Fibroblast of skin of left quadriceps (primary cell): ENCODE measurements at regions not wholly inside any gene's neighbourhood (a gene's known extent, or its start where the extent isn't known, plus 50 kb on each side); places are given as distances from the start of the nearest gene placed in this dataset.

Experiments
- DNase-seq, 2 experiments: peaks; one replicate each; pipeline ENCODE4 v3.0.0-alpha.2; 2013; ENCODE audit warnings: low read depth in 2 of 2

GRCh38 chr20:52493171-52493721, 301.7 kb upstream of the ZFP64 start:
- DNase-seq = peak; percentile 58 to 59

- peak; percentile 76 to 81 for DNase-seq
These were observed 299.3 kb upstream of the ZFP64 start for GRCh38 chr20:52490711-52491430.

GRCh38 chr20:52484438-52484837, 292.9 kb upstream of the ZFP64 start:
- peak; percentile 83 to 85 for DNase-seq

DNA sequence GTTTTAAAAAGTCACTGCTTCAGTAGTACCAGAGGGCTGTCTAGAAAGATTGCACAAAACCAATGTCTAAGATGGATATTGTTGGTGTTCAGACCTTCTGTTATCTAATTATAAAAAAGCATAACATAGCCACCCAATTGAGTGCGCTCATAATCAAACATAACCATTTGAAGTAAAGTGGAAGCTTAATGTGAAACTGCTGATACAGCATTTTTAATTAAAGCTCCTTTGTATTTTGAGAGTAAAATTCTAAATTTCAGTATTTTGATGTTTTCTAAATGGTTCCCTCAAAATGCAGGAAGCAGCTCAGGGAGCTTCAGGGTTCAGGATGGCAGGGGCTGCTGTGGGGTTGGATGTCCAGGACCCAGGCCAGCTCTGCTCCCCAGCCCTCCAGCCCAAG, 291.8 kb upstream of the ZFP64 start:
- no peak for DNase-seq

DNA sequence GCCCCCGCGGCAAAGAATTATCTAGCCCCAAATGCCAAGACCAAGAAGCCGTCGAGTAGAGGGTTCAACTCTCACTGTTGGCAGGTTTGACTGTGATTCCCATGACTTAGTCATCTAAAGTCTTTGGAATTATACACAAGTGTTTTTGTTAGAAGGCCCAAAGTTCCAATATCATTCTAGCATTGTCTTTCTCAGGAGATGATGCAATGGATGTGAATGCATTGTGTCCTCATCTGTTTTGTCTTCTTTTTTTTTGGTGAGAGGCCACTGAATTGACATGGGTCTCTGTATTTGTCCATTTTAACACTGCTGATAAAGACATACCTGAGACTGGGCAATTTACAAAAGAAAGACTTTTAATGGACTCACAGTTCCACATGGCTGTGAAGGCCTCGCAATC, 290.5 kb upstream of the ZFP64 start:
- DNase-seq = no peak

- peak; percentile 83 to 85 for DNase-seq
These were observed 289.9 kb upstream of the ZFP64 start for GRCh38 chr20:52481443-52481842.

GRCh38 chr20:52476074-52476750, 284.6 kb upstream of the ZFP64 start:
- no peak for DNase-seq

GRCh38 chr20:52473186-52473585, 281.6 kb upstream of the ZFP64 start:
- DNase-seq = no peak

GRCh38 chr20:52470561-52470960, 279.0 kb upstream of the ZFP64 start:
- DNase-seq = no peak

DNA sequence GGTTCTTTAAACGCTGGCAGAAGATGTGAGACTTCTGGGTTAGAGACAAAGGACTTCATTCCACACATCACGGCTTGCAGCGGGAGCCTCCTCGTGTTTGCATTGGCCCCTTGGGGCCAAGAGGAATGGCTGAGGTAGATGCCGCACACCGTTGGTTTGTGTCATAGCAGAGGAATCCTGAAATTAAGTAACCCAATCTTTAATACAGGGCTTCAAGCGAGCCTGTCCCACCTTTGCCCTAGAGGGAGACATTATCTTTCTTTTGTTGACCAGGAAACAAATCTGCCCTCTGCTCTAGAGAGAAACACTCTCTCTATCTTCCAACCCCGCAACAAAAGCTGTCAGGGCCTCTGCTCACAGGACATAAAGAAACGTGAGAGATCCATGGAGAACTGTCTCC, 277.5 kb upstream of the ZFP64 start:
- DNase-seq = no peak

- DNase-seq = no peak
These were observed 274.4 kb upstream of the ZFP64 start for GRCh38 chr20:52465991-52466390.

DNA sequence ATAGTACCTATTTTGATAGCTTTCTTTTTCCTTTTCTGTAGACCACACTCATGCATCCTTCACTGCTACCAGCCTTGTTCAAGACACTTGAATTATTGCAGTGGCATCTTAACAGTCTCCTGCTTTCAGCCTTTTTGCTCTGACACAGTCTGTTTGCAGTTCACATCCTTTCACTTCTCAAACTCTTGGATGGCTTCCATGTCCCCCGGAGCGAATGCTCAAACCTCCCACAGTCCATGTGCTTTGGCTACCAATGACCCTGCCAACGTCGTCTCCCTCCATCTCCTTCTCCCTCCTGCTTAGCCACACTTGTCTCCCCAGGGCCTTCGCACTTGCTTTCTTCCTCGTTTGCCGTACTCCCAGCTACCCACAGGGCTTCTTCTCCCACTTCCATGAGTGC, 270.0 kb upstream of the ZFP64 start:
- DNase-seq = no peak

- DNase-seq = no peak
These were observed 267.6 kb upstream of the ZFP64 start for GRCh38 chr20:52459150-52459549.

DNA sequence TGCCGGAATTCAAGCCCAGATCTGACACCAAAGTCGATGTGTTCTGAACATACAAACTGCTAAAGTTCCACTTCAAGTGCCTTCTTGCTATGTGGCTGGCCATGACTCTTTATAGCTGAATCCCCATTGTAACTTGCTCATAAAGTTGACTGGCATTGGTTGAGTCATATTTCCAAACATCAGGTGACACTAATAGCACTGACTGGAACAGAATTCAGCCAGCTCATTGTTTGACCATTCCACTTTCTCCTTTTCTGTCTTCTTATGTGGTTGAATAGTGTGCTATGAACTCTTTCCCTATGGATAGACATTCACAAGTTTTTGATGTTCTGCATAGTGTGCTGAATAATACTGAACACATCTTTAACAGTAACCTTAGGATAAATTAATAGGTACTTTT, 266.2 kb upstream of the ZFP64 start:
- DNase-seq = no peak

GRCh38 chr20:52454660-52455059, 263.1 kb upstream of the ZFP64 start:
- peak; percentile 86 to 89 for DNase-seq

DNA sequence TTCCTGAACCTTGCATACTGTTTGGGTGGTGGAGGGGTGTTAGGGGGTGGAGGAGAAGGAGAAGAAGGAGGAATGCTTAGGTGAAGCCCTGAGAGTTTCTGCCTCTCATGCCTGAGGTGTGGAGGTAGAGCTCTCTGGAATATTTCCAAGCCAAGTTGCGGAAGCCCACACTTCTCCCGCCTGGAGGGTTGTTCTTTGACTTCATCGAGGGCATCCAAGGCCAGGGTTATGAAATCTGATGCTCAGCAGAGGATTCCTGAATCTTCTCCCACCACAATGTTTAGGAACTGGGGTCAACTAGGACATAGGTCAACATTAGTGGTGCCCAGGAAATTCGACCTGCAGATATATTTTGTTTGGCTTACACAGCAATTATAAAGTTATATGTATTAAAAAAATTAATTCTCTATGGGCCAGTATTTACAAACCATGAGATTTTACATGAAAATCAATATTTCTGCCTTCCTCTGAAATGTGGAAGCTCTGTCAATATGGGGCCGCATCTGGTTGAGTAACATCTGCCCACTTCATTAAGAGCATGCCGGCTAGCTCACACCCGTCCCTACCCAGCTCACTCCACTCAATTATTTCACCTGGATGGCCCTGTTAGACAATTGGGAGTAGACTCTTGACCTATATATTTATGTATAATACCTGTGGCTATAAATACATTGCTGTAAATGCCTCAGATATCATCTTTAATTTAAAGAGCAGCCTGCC, 257.1 kb upstream of the ZFP64 start:
- no peak for DNase-seq

DNA sequence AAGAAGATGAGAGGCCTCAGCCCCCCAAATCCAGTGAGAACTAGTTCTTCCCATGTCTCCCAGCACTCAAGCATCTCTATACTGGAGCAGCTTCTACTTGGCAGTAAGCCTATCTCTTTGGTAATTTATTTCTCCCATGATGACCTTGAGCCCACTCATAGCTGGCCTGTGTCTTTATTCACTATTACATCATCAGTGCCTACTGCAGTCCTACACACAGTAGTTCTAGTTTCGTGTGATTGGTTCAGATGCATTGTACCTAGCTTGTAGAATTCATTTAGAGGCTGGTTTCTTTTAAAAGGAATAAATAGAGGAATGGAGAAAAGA, 255.6 kb upstream of the ZFP64 start:
- DNase-seq = no peak

DNA sequence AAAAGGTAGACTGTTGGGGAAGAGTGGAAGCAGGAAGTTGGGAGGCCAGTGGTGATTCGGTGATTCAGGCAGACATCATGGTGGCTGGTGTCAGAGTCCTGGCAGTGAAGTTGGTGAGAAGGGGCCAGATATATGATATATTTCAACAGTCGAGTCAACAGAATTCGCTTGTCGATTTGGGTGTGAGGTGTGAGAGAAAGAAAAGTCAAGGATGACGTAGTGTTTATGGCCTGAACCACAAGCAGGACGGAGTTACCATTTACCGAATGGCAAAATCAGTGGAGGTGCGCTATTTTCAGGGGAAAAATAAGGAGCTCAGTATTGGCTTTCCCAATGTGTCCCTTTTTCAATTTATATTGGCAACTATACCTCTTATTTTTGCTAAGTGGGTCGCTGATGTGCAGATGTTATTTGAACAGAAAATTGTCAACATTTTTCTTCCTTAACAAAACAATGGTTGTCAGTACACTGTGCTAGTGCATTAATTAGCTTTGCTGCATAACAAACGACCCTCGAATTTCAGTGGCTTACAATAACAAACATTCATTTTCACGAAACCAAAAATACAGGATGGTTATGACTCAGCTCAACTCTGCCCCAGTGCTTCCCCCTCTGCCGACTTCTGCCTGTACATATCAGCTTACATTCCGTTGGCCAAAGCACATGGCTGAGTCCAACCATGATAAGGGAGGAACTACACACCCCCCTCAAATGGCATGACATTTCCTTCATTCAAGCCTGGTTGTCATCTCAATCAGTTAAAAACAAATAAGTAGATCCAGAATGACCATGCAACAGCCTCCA, 255.0 kb upstream of the ZFP64 start:
- DNase-seq = no peak

- DNase-seq = no peak
These were observed 252.9 kb upstream of the ZFP64 start for GRCh38 chr20:52444455-52444854.

DNA sequence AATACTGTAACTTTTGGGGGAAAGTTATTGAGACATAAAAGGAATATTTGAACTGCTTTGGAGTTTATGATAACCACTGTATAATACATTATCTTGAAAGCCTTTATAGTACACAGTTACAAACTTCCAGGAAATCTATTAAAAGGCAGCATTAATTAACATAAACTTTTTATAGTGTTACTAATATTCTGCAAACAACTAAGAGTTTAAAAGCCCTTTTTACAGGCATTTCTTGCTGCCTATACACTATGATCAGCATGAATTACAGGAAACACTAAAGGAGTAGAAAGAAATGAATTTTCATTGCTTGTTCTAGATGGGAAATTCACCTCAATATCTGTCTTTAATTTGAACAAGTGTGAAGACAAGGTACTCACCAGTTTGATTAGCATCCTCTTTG, 252.3 kb upstream of the ZFP64 start:
- DNase-seq = no peak

GRCh38 chr20:52441710-52442109, 250.1 kb upstream of the ZFP64 start:
- no peak for DNase-seq

- DNase-seq = no peak
These were observed 247.8 kb upstream of the ZFP64 start for GRCh38 chr20:52439375-52439774.
